ENCODE measurements at regions not wholly inside any gene's neighbourhood (a gene's known extent, or its start where the extent isn't known, plus 50 kb on each side); places are given as distances from the start of the nearest gene placed in this dataset.

DNA sequence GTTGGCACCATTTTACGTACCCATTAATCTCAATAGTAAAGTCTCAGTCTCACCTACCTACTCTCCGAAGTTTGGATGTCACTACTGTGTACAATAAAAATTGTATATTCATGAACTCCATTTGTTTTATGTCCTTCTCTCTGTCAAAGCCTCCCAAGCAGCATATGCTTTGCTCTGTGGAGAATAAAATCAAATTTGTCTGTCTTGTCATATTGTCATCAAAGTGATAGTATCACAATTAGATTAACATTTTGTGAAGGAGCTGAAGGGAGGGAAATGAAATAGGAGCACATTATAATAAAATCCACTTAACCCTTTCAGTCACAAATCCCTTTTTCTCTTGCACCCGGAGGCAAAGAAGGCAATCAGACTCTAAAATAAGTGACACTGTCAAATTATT, 177.1 kb upstream of the RRP15 start:
- FAIRE-seq (no peak), DNase-seq (no peak)
- Histone ChIP-seq H3K27ac (ENCODE audit: low read depth in 2 of 2, low read length in 2 of 2) (no peak overlapping the region), H3K9ac (ENCODE audit: low read length in 3 of 3) (no peak overlapping the region), H3K36me3 (ENCODE audit: control insufficient read depth in 2 of 3, insufficient read depth in 3 of 3, low read length in 3 of 3) (no peaks in the 10 kb centered on the region), H3K27me3 (ENCODE audit: control insufficient read depth, insufficient read depth, low read length) (no peaks in the 10 kb centered on the region), H3K4me1 (ENCODE audit: control insufficient read depth in 2 of 3, insufficient read depth in 2 of 3, low read depth in 1 of 3, low read length in 3 of 3) (no peaks in the 10 kb centered on the region), H3K9me3 (ENCODE audit: control insufficient read depth in 2 of 3, insufficient read depth in 1 of 3, low read length in 3 of 3) (no peaks in the 10 kb centered on the region), H3K4me3 (ENCODE audit: low read length in 3 of 3) (no peak overlapping the region)
- intact Hi-C loops (cut with DNase I), result no loop called here
- TF ChIP-seq, protein P1, sequence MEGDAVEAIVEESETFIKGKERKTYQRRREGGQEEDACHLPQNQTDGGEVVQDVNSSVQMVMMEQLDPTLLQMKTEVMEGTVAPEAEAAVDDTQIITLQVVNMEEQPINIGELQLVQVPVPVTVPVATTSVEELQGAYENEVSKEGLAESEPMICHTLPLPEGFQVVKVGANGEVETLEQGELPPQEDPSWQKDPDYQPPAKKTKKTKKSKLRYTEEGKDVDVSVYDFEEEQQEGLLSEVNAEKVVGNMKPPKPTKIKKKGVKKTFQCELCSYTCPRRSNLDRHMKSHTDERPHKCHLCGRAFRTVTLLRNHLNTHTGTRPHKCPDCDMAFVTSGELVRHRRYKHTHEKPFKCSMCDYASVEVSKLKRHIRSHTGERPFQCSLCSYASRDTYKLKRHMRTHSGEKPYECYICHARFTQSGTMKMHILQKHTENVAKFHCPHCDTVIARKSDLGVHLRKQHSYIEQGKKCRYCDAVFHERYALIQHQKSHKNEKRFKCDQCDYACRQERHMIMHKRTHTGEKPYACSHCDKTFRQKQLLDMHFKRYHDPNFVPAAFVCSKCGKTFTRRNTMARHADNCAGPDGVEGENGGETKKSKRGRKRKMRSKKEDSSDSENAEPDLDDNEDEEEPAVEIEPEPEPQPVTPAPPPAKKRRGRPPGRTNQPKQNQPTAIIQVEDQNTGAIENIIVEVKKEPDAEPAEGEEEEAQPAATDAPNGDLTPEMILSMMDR (IDR thresholded peaks at IDR 0.05; ENCODE audit: borderline replicate concordance, extremely low read depth, insufficient read depth), result no peak

DNA sequence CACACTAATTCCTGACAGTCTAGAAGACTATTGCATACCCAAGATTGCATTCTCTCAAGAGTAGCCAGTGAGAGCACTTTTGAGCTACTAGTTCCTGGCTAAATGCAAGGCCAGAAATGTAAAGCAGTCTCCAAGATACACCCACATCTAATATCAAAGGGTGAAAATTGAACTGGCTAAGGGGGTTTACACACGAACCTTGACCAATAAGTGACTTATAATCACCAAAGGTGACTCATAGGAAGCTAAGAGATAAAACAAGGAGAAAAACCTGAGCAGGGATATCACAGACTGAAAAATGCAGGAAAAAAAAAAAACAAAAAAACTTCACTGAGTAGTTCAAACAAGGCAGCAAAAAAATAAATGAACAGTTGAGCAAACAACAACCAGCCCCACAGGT, 172.2 kb upstream of the RRP15 start:
- no peak for FAIRE-seq
- DNase-seq, result no peak
- no peak overlapping the region for H3K4me3 ChIP-seq (ENCODE audit: low read length in 3 of 3)
- H3K9ac ChIP-seq (ENCODE audit: low read length in 3 of 3), result no peak overlapping the region
- peaks cover 0 to 3% (median 0%) of the 10 kb centered on the region in 3 donors for H3K9me3 ChIP-seq (ENCODE audit: control insufficient read depth in 2 of 3, insufficient read depth in 1 of 3, low read length in 3 of 3)
- no peaks in the 10 kb centered on the region for H3K36me3 ChIP-seq (ENCODE audit: control insufficient read depth in 2 of 3, insufficient read depth in 3 of 3, low read length in 3 of 3)
- H3K27ac ChIP-seq (ENCODE audit: low read depth in 2 of 2, low read length in 2 of 2), result no peak overlapping the region
- TF ChIP-seq, protein P1 (IDR thresholded peaks at IDR 0.05; ENCODE audit: borderline replicate concordance, extremely low read depth, insufficient read depth), result no peak
- intact Hi-C loops (cut with DNase I), result no loop called here
- no peaks in the 10 kb centered on the region for H3K27me3 ChIP-seq (ENCODE audit: control insufficient read depth, insufficient read depth, low read length)
- no peaks in the 10 kb centered on the region for H3K4me1 ChIP-seq (ENCODE audit: control insufficient read depth in 2 of 3, insufficient read depth in 2 of 3, low read depth in 1 of 3, low read length in 3 of 3)

DNA sequence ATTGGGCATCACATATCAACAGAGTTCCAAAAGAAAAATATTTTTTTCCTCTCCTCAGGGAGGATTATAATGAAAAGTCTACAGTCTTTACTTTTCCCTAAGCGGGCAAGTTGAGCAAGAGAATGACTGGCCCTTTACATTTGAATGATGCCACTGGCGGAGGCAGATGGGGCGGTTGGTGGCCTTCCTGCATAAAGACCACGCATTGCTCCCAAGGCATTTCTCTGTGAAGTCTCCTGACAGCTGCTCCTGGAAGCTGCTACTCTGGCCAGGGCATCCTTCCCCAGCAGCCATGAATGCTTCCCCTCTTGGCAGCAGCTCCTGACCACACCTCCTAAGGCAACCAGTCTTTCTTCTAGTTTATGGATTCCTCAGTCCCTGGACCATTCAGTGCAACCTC, 161.1 kb upstream of the RRP15 start:
- FAIRE-seq (no peak), DNase-seq (no peak)
- Histone ChIP-seq H3K4me1 (ENCODE audit: control insufficient read depth in 2 of 3, insufficient read depth in 2 of 3, low read depth in 1 of 3, low read length in 3 of 3) (no peaks in the 10 kb centered on the region), H3K27me3 (ENCODE audit: control insufficient read depth, insufficient read depth, low read length) (no peaks in the 10 kb centered on the region), H3K9me3 (ENCODE audit: control insufficient read depth in 2 of 3, insufficient read depth in 1 of 3, low read length in 3 of 3) (no peaks in the 10 kb centered on the region), H3K9ac (ENCODE audit: low read length in 3 of 3) (no peak overlapping the region), H3K27ac (ENCODE audit: low read depth in 2 of 2, low read length in 2 of 2) (no peak overlapping the region), H3K4me3 (ENCODE audit: low read length in 3 of 3) (no peak overlapping the region), H3K36me3 (ENCODE audit: control insufficient read depth in 2 of 3, insufficient read depth in 3 of 3, low read length in 3 of 3) (no peaks in the 10 kb centered on the region)
- TF ChIP-seq, protein P1 (IDR thresholded peaks at IDR 0.05; ENCODE audit: borderline replicate concordance, extremely low read depth, insufficient read depth), result no peak
- intact Hi-C loops (cut with DNase I), result no loop called here

DNA sequence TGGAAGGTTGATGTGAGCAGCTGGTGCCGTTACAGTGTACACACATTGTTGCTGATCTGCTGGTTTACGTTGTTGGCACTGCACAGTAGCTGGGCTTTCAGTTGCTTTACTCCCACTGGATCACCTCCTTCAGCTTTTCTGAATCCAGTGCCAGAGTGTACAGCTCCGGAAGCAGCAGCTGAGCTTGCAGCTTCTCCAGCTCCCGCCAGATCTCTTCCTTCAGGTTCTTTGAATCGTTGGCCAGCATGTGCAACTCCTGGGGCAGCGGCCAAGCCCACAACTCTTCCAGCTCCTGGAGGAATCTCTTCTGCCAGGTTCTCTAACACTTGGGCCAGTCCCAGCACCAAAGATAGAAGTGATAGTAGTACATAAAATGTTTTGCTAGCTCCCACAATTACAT, 149.7 kb upstream of the RRP15 start:
- no peaks in the 10 kb centered on the region for H3K27me3 ChIP-seq (ENCODE audit: control insufficient read depth, insufficient read depth, low read length)
- no peaks in the 10 kb centered on the region for H3K36me3 ChIP-seq (ENCODE audit: control insufficient read depth in 2 of 3, insufficient read depth in 3 of 3, low read length in 3 of 3)
- H3K9me3 ChIP-seq (ENCODE audit: control insufficient read depth in 2 of 3, insufficient read depth in 1 of 3, low read length in 3 of 3), result no peaks in the 10 kb centered on the region
- H3K27ac ChIP-seq (ENCODE audit: low read depth in 2 of 2, low read length in 2 of 2), result no peak overlapping the region
- no peak overlapping the region for H3K4me3 ChIP-seq (ENCODE audit: low read length in 3 of 3)
- FAIRE-seq (no peak), DNase-seq (no peak)
- H3K4me1 ChIP-seq (ENCODE audit: control insufficient read depth in 2 of 3, insufficient read depth in 2 of 3, low read depth in 1 of 3, low read length in 3 of 3), result no peaks in the 10 kb centered on the region
- H3K9ac ChIP-seq (ENCODE audit: low read length in 3 of 3), result no peak overlapping the region
- TF ChIP-seq, protein P1 (IDR thresholded peaks at IDR 0.05; ENCODE audit: borderline replicate concordance, extremely low read depth, insufficient read depth), result no peak
- intact Hi-C loops (cut with DNase I), result no loop called here
